CD4-positive, alpha-beta T cell (primary cell): ENCODE measurements at regions not wholly inside any gene's neighbourhood (a gene's known extent, or its start where the extent isn't known, plus 50 kb on each side); places are given as distances from the start of the nearest gene placed in this dataset.

Experiments used
- ATAC-seq: fragments of 200-7000 bp; cut with Tn5 transposase; one replicate; pipeline ENCODE4 v1.10.0; 2022; ENCODE audit warnings: mild to moderate bottlenecking; ENCODE audit not compliant: poor library complexity
- CTCF ChIA-PET: fragments of 350-600 bp; sonication (Branson Sonifier 250); formaldehyde crosslinking; loops from one replicate; lab custom pipeline; 2021; ENCODE audit warnings: antibody characterized with exemption, inconsistent platforms; lab: Charles Lee
- POLR2A ChIA-PET: fragments of 350-600 bp; sonication (Branson Sonifier 250); formaldehyde crosslinking; loops from one replicate; lab custom pipeline; 2021; ENCODE audit warnings: antibody characterized with exemption, inconsistent platforms; lab: Charles Lee
- DNase-seq, 14 experiments: peaks; one replicate each; pipeline ENCODE4 v3.0.0-alpha.2; 2013 to 2020; ENCODE audit warnings: mixed read lengths in 2 of 14
- H3K27ac ChIP-seq, 2 donors: one replicate each; pipeline versions ENCODE4 v1.5.1 to v1.7.0; 2013; ENCODE audit warnings: low read length in 2 of 2, low read depth in 1 of 2, mild to moderate bottlenecking in 1 of 2
- H3K27me3 ChIP-seq, 2 experiments: 1 replicate in 1 of 2; 2 replicates in 1 of 2; pipeline versions ENCODE4 v1.6.1 to v1.7.0; 2013; ENCODE audit warnings: low read length in 2 of 2, control low read depth in 1 of 2, mild to moderate bottlenecking in 1 of 2, moderate library complexity in 1 of 2; ENCODE audit not compliant: insufficient read depth in 2 of 2, control insufficient read depth in 1 of 2
- H3K36me3 ChIP-seq: one replicate; pipeline ENCODE4 v1.6.1; 2013; ENCODE audit warnings: low read length, control low read depth; ENCODE audit not compliant: insufficient read depth
- H3K4me1 ChIP-seq: one replicate; pipeline ENCODE4 v1.6.1; 2013; ENCODE audit warnings: low read length, control low read depth; ENCODE audit not compliant: insufficient read depth
- H3K4me3 ChIP-seq: one replicate; pipeline ENCODE4 v1.5.1; 2013; ENCODE audit warnings: mild to moderate bottlenecking, low read length, moderate library complexity
- H3K9me3 ChIP-seq, 2 experiments: 1 replicate in 1 of 2; 2 replicates in 1 of 2; pipeline versions ENCODE4 v1.6.1 to v1.7.0; 2013; ENCODE audit warnings: low read length in 2 of 2, mild to moderate bottlenecking in 2 of 2, control low read depth in 1 of 2, moderate library complexity in 1 of 2; ENCODE audit not compliant: control insufficient read depth in 1 of 2, insufficient read depth in 1 of 2
- H3K27ac Mint-ChIP-seq: one replicate; pipeline ENCODE4 v1.8.0; 2020; ENCODE audit warnings: mixed read lengths
- H3K27me3 Mint-ChIP-seq: one replicate; pipeline ENCODE4 v1.8.0; 2021; ENCODE audit warnings: mixed read lengths
- H3K36me3 Mint-ChIP-seq: one replicate; pipeline ENCODE4 v1.8.0; 2021; ENCODE audit warnings: low read depth, mixed read lengths
- H3K4me1 Mint-ChIP-seq: one replicate; pipeline ENCODE4 v1.8.0; 2021; ENCODE audit warnings: low read depth, mixed read lengths
- H3K4me3 Mint-ChIP-seq: one replicate; pipeline ENCODE4 v1.8.0; 2020; ENCODE audit warnings: mild to moderate bottlenecking, mixed read lengths
- H3K9me3 Mint-ChIP-seq: one replicate; pipeline ENCODE4 v1.8.0; 2020; ENCODE audit warnings: mixed read lengths
- CTCF ChIP-seq: fragments of 200-600 bp; IDR thresholded peaks from one replicate; pipeline ENCODE4 v1.8.0; 2022; ENCODE audit warnings: antibody characterized with exemption, mild to moderate bottlenecking
- intact Hi-C, 2 experiments: fragments of 100-400 bp; cut with DNase I in 1 of 2; cut with micrococcal nuclease in 1 of 2; formaldehyde crosslinking; loops; one replicate each; pipeline versions ENCODE4 v1.15.1 to v1.9.0; 2023 to 2025; cut with DNase I, micrococcal nuclease

- H3K4me3 ChIP-seq: no peak overlapping the region
- no peak overlapping the region for H3K27ac ChIP-seq
- no peaks in the 10 kb centered on the region for H3K36me3 ChIP-seq
- peaks cover 28% of the 10 kb centered on the region for H3K27me3 Mint-ChIP-seq
- no peaks in the 10 kb centered on the region for H3K36me3 Mint-ChIP-seq
- H3K27ac Mint-ChIP-seq: no peak overlapping the region
- ChIA-PET POLR2A (no interaction called here), CTCF (no interaction called here)
- DNase-seq (no peak), ATAC-seq (no peak)
- H3K27me3 ChIP-seq: peaks cover 5 to 6% of the 10 kb centered on the region in 2 experiments
- intact Hi-C loops: no loop called here
- peaks cover 0 to 3% of the 10 kb centered on the region in 2 experiments for H3K9me3 ChIP-seq
- H3K4me3 Mint-ChIP-seq: no peak overlapping the region
- no peak for TF ChIP-seq CTCF
- no peaks in the 10 kb centered on the region for H3K4me1 ChIP-seq
- H3K9me3 Mint-ChIP-seq: no peaks in the 10 kb centered on the region
- H3K4me1 Mint-ChIP-seq: no peaks in the 10 kb centered on the region
These were observed 134.6 kb downstream of the CHST1 start for GRCh38 chr11:45530776-45531175.

DNA sequence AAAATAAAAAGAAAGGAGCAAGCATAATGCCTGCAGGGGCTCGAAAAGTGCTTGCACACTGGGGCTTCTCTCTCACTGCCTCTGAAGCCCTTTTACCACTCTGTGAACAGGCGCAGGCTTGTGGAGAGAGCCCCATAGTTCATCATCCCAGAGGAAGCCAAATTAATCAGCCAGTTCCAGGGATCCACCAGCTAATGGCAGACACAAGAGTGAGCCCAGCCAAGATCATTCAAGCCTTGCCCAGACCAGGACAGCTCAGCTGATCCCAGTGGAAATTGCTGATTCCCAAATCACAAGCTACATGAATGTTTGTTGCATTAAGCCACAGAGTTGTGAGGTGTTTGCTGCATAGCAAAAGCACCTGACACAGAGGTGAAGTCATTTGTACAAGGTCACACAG, 135.3 kb downstream of the CHST1 start:
- Mint-ChIP-seq H3K4me1 (no peaks in the 10 kb centered on the region), H3K36me3 (no peaks in the 10 kb centered on the region), H3K27ac (no peak overlapping the region), H3K27me3 (peaks cover 26% of the 10 kb centered on the region), H3K4me3 (no peak overlapping the region), H3K9me3 (no peaks in the 10 kb centered on the region)
- CTCF ChIA-PET: no interaction called here
- Histone ChIP-seq H3K9me3 (peaks cover 0 to 6% of the 10 kb centered on the region in 2 experiments), H3K27me3 (peaks cover 5 to 6% of the 10 kb centered on the region in 2 experiments), H3K36me3 (no peaks in the 10 kb centered on the region), H3K27ac (no peak overlapping the region), H3K4me3 (no peak overlapping the region), H3K4me1 (no peaks in the 10 kb centered on the region)
- no peak for DNase-seq
- POLR2A ChIA-PET: no interaction called here
- intact Hi-C loops: no loop called here
- TF ChIP-seq CTCF: no peak
- no peak for ATAC-seq

DNA sequence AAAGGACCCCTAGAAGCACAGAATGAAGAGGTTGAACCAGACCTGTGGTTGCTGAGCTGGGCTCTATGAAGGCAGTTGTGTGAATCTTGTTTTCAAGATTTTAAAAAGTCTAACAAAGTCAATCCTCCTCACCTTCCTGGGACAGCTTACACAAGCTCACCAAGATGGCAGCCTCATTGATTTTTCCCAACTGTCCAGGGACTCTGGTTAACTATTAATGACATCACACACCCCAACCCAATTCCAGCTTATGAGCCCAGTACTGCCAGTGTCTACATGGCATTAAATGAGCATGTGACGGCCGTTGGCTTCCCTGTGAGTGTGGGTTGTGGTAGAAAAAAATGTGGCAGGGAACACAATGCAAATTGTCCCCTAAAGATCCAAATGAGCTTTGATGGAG, 137.0 kb downstream of the CHST1 start:
- Histone ChIP-seq H3K27ac (no peak overlapping the region), H3K4me1 (no peaks in the 10 kb centered on the region), H3K9me3 (peaks cover 0 to 6% of the 10 kb centered on the region in 2 experiments), H3K4me3 (no peak overlapping the region), H3K27me3 (peaks cover 5 to 6% of the 10 kb centered on the region in 2 experiments), H3K36me3 (no peaks in the 10 kb centered on the region)
- no peak for TF ChIP-seq CTCF
- Mint-ChIP-seq H3K9me3 (peaks cover 8% of the 10 kb centered on the region), H3K27ac (no peak overlapping the region), H3K27me3 (peaks cover 16% of the 10 kb centered on the region), H3K36me3 (no peaks in the 10 kb centered on the region), H3K4me3 (no peak overlapping the region), H3K4me1 (no peaks in the 10 kb centered on the region)
- ATAC-seq (no peak), DNase-seq (no peak)
- POLR2A ChIA-PET: no interaction called here
- CTCF ChIA-PET: no interaction called here
- intact Hi-C loops: no loop called here
